GM19467 (cell line): ENCODE measurements at regions not wholly inside any gene's neighbourhood (a gene's known extent, or its start where the extent isn't known, plus 50 kb on each side); places are given as distances from the start of the nearest gene placed in this dataset.

Experiments
- ATAC-seq: cut with Tn5 transposase; IDR thresholded peaks from one replicate; pipeline ENCODE4 v1.9.1; 2021; ENCODE audit warnings: mild to moderate bottlenecking, moderate library complexity; ENCODE audit not compliant: unreplicated experiment

- ATAC-seq = no peak
These were observed 136.6 kb upstream of the ZNF648 start for GRCh38 chr1:182198006-182198605.

- ATAC-seq = no peak
These were observed 135.7 kb upstream of the ZNF648 start for GRCh38 chr1:182196897-182197870.

- ATAC-seq = no peak
These were observed 134.2 kb upstream of the ZNF648 start for GRCh38 chr1:182195733-182196132.

GRCh38 chr1:182193908-182194550 is 132.5 kb upstream of the ZNF648 start:
- no peak for ATAC-seq

GRCh38 chr1:182192966-182193365 is 131.5 kb upstream of the ZNF648 start:
- no peak for ATAC-seq

GRCh38 chr1:182192215-182192614 is 130.7 kb upstream of the ZNF648 start:
- no peak for ATAC-seq

GRCh38 chr1:182191381-182192115 is 130.0 kb upstream of the ZNF648 start:
- ATAC-seq = no peak

GRCh38 chr1:182189535-182190066 is 128.1 kb upstream of the ZNF648 start:
- ATAC-seq = no peak

- no peak for ATAC-seq
These were observed 125.2 kb upstream of the ZNF648 start for GRCh38 chr1:182186757-182187146.

- no peak for ATAC-seq
These were observed 124.6 kb upstream of the ZNF648 start for GRCh38 chr1:182185842-182186756.

- ATAC-seq = no peak
These were observed 123.6 kb upstream of the ZNF648 start for GRCh38 chr1:182185136-182185535.

GRCh38 chr1:182183606-182184005 is 122.1 kb upstream of the ZNF648 start:
- no peak for ATAC-seq

GRCh38 chr1:182182311-182182710 is 120.8 kb upstream of the ZNF648 start:
- no peak for ATAC-seq

- ATAC-seq = no peak
These were observed 119.7 kb upstream of the ZNF648 start for GRCh38 chr1:182181167-182181572.

GRCh38 chr1:182175361-182175931 is 113.9 kb upstream of the ZNF648 start:
- ATAC-seq = no peak

GRCh38 chr1:182174513-182174855 is 113.0 kb upstream of the ZNF648 start:
- no peak for ATAC-seq

GRCh38 chr1:182173808-182174512 is 112.4 kb upstream of the ZNF648 start:
- ATAC-seq = no peak

GRCh38 chr1:182172699-182173098 is 111.2 kb upstream of the ZNF648 start:
- no peak for ATAC-seq
